T-helper 1 cell treated with Interleukin-12 subunit alpha and Interleukin-12 subunit beta and Interleukin-4 antibody, amounts not matched to agents 30 ng/mL and 1 ng/mL, for 36 hours (primary cell): ENCODE measurements at regions not wholly inside any gene's neighbourhood (a gene's known extent, or its start where the extent isn't known, plus 50 kb on each side); places are given as distances from the start of the nearest gene placed in this dataset.
"Not testable (repeated sequence)": the region's sequence is repeated elsewhere in the genome, so short reads cannot be mapped to it uniquely, and the experiment has no call there.

Experiments
- intact Hi-C: fragments of 100-400 bp; cut with micrococcal nuclease; formaldehyde crosslinking; loops from one replicate; pipeline ENCODE4 v1.15.1; 2024

DNA sequence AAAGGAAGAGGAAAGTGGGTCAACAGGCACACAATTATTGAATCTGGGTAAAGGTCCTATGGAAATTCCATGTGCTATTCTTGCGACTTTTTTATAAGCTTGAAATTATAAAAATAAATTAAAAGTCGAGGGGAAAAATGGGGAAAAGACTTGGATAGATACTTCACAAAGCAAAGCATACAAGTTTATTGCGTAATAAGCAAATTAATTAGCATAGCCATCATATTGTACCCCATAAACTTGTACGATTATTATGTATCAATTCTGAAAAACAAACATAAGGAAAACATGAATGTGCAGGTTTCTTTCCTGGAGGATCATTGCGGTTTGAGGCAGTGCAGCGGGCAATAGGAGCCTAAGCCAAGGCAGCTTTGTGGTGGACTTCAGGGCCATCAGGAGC lies 351.6 kb upstream of the NOX3 start:
- intact Hi-C loops: no loop called here

DNA sequence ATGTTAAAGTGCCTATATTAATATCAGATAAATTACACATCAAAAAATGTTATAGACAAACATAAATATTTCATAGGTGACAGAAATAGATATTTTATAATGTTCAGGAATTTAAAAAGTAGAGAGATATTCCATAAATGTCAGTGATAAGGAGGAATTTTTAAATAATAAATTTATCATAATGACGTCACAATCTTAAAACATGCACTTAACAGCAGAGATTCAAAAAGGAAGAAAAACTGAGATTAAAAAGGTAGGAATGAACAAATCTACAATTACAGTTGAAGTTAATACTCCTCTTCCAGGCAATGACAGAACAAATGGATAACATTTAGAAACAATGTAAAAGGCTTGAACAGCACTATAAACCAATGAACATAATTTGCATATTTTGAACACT lies 345.4 kb upstream of the NOX3 start:
- intact Hi-C loops: no loop called here

DNA sequence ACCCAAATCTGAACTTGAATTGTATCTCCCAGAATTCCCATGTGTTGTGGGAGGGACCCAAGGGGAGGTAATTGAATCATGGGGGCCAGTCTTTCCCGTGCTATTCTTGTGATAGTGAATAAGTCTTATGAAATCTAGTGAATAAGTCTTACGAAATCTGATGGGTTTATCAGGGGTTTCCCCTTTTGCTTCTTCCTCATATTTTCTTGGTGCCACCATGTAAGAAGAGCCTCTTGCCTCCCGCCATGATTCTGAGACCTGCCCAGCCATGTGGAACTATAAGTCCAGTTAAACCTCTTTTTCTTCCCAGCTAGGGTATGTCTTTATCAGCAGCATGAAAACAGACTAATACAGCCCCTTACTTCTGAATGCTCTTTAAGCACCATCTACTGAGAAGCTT lies 343.2 kb upstream of the NOX3 start:
- intact Hi-C loops: not testable (repeated sequence)

- intact Hi-C loops: no loop called here
These were observed 339.6 kb upstream of the NOX3 start for GRCh38 chr6:155795173-155795796.

- intact Hi-C loops: no loop called here
These were observed 336.3 kb upstream of the NOX3 start for GRCh38 chr6:155791891-155792290.

DNA sequence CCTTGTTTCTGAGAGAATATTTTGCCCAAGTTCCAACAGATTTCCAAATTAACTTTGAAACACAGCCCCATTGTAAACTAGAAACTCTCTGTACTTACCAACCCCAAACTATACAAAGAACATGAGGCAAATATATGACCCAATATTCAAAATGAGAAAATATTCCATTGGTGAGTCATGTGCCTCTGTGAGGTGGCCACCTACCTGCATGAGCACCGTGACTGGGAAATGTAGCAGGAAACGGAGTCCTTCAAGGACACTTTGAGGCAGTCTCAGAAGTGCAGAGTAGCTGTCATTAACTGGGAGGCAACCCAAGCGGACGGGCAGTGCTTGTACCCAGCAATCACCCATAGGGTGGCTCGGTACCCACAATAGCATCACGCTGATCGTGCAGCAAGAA lies 335.5 kb upstream of the NOX3 start:
- intact Hi-C loops: no loop called here

DNA sequence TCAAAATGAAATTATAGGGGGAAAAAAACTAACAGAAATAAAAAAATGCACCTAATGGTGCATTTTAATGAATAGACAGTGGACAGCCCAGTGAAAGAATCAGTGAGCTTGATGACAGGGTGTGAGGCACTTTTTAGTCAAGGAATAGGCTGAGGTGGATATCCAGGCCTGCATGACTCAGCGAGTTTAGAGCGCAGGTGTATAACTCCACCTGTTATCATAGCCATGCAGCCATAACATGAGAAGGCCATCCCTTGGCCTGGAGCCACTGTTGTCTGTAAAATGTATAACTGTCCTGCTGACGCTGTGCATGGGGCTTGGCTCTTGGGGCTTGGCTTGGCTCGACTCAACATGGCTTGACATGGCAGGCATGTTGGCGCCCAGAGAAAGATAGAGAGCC lies 331.5 kb upstream of the NOX3 start:
- intact Hi-C loops: no loop called here

- intact Hi-C loops: no loop called here
These were observed 330.9 kb upstream of the NOX3 start for GRCh38 chr6:155786528-155786927.

- intact Hi-C loops: no loop called here
These were observed 327.3 kb upstream of the NOX3 start for GRCh38 chr6:155782739-155783459.

GRCh38 chr6:155782320-155782731 lies 326.7 kb upstream of the NOX3 start:
- intact Hi-C loops: no loop called here

GRCh38 chr6:155779456-155779855 lies 323.8 kb upstream of the NOX3 start:
- intact Hi-C loops: no loop called here

DNA sequence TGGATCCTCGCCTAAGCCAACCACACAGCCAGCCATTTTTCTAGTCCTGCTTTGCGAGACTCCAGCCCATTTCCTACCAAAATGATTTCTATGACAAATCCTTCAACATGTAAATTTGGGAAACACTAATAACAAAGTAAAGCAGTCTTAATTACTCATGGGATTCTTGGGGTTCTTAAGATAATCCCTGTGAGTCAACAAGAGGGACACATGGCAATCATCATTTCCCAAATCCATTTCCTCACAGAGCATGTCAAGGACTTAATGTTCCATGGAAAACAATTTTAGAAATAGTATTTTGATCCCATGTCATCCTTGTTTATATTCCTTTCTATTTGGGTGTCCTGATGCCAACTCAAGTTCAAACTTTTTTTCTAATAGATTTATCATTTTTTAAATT lies 322.7 kb upstream of the NOX3 start:
- intact Hi-C loops: no loop called here

DNA sequence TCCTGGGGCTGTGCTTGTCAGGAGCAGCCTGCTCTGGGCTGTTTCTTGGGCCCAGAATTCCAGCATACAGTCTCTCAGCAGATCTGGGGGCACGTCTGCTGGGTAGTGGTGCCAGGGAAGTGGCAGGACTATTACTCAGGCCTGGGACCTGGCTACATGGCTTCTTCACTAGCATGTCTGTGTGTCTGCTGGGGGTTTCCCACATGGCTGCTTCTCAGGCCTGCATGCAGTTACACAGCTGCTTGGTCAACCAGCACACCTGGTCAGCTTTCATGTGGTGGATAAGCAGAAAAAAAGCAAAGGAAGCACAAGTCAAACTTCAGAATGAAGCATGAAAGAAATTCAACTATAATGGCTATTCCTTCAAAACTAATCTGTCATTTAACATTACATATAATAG lies 316.2 kb upstream of the NOX3 start:
- intact Hi-C loops: no loop called here

DNA sequence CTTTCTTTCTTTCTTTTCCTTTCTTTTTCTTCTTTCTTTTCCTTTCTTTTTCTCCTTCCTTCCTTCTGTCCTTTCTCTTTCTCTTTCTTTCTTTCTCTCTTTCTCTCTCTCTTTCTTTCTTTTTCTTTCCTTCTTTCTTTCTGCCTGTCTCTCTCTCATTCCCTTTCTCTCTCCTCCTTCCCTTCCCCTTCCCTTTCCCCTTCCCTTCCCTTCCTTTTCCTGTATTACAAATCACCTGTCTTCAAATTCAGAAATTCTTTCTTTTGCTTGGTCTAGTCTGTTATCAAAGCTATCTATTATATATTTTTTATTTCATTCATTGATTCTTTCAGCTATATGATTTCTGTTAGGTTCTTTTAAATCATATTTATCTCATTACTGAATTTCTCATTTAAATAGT lies 315.2 kb upstream of the NOX3 start:
- intact Hi-C loops: no loop called here

DNA sequence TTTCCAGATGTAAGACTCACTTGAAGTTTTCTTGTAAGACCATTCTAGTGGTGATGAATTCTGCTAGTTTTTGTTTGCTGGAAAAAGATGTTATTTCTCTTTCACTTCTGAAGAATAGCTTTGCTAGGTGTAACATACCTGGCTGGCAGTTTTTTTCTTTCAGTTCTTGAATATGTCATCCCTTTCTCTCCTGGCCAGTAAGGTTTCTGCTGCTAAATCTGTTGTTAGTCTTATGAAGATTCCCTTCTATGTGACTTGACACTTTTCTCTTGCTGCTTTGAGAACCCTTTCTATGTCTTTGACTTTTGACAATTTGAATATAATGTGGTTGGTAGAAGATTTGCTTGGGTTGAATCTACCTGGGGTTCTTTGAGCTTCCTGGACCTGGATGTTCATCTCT lies 314.7 kb upstream of the NOX3 start:
- intact Hi-C loops: no loop called here

- intact Hi-C loops: no loop called here
These were observed 309.9 kb upstream of the NOX3 start for GRCh38 chr6:155765275-155766194.

- intact Hi-C loops: no loop called here
These were observed 307.0 kb upstream of the NOX3 start for GRCh38 chr6:155762649-155763048.

GRCh38 chr6:155755452-155755851 lies 299.8 kb upstream of the NOX3 start:
- intact Hi-C loops: no loop called here

GRCh38 chr6:155748778-155749177 lies 293.1 kb upstream of the NOX3 start:
- intact Hi-C loops: not testable (repeated sequence)

DNA sequence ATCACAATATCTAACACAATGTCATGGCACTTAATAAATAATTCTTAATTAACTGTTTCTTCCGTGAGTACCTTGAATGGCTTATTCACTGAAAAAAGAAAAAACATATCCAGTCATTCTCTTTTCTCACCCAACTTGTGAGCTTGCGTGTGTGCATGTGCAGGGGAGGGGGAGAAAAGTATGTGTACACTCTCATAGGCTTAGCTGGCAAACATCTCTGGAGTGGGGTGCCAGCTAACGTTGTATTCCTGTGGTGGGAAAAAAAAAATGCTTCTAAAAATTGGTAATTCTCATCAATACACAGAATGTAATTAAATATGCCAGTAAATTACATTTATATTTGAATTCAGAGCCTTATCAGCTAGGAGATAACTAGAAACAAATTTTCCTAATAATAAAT lies 291.9 kb upstream of the NOX3 start:
- intact Hi-C loops: no loop called here

DNA sequence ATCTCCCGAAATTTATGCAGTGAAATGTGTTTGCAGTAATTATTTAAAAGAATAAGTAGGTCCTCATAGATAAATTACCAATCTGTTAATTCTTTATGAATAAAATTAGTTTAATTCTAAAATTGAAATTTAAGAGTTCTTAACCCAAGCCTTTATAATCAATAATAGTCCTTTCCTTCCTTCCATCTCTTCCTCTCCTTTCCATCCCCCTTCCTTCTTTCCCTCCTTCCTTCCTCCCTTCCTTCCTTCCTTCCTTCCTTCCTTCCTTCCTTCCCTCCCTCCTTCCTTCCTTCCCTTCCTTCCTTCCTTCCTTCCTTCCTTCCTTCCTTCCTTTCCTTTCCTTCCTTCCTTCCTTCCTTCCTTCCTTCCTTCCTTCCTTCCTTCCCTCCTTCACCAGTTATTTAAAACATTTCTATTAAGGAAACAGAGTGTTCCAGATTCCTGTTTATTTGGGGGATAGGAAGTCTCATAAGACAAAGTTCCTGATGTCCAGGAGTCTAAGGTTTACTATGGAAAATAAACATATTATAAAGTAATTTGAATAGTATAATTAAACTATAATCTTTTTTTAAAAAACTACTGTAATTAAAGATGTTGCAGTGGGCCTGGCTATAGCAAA lies 285.3 kb upstream of the NOX3 start:
- intact Hi-C loops: no loop called here

GRCh38 chr6:155738602-155739105 lies 283.0 kb upstream of the NOX3 start:
- intact Hi-C loops: no loop called here
